Activated CD4-positive, alpha-beta memory T cell treated with anti-CD3 and anti-CD28 coated beads for 36 hours (primary cell): ENCODE measurements at regions not wholly inside any gene's neighbourhood (a gene's known extent, or its start where the extent isn't known, plus 50 kb on each side); places are given as distances from the start of the nearest gene placed in this dataset.
"Not testable (repeated sequence)": the region's sequence is repeated elsewhere in the genome, so short reads cannot be mapped to it uniquely, and the experiment has no call there.

Experiments used
- CTCF ChIA-PET: fragments of 350-600 bp; sonication (Branson Sonifier 250); formaldehyde crosslinking; loops from one replicate; lab custom pipeline; 2021; ENCODE audit warnings: antibody characterized with exemption, inconsistent platforms; lab: Charles Lee
- POLR2A ChIA-PET: fragments of 350-600 bp; sonication (Branson Sonifier 250); formaldehyde crosslinking; loops from one replicate; lab custom pipeline; 2021; ENCODE audit warnings: antibody characterized with exemption; lab: Charles Lee
- DNase-seq: peaks from one replicate; pipeline ENCODE4 v3.0.0-alpha.2; 2020
- H3K27ac Mint-ChIP-seq: one replicate; pipeline ENCODE4 v1.8.0; 2021; ENCODE audit warnings: mixed read lengths
- H3K27me3 Mint-ChIP-seq: one replicate; pipeline ENCODE4 v1.8.0; 2021; ENCODE audit warnings: mixed read lengths
- H3K36me3 Mint-ChIP-seq: one replicate; pipeline ENCODE4 v1.8.0; 2021; ENCODE audit warnings: mixed read lengths
- H3K4me1 Mint-ChIP-seq: one replicate; pipeline ENCODE4 v1.8.0; 2021; ENCODE audit warnings: low read depth, mixed read lengths
- H3K4me3 Mint-ChIP-seq: one replicate; pipeline ENCODE4 v1.8.0; 2021; ENCODE audit warnings: mild to moderate bottlenecking, mixed read lengths
- H3K9me3 Mint-ChIP-seq: one replicate; pipeline ENCODE4 v1.8.0; 2021; ENCODE audit warnings: mixed read lengths
- intact Hi-C: fragments of 100-400 bp; cut with micrococcal nuclease; formaldehyde crosslinking; loops from one replicate; pipeline ENCODE4 v1.15.1; 2023

DNA sequence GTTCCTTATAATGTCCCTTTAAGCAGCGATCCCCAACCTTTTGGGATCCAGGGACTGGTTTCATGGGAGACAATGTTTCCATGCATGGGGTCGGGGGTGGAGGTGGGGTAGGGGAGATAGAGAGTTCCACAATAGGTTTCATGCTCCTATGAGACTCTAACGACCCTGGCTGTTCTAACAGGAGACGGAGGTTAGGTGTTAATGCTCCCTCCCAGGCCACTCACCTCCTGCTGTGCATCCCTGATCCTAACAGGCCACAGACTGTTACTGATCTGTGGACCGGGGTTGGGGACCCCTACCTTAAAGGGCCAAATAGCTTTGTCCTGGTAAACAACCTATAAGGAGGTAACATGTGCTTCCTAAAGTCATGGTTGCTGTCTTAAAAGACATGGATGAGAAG is 602.5 kb upstream of the RGMB start:
- Mint-ChIP-seq H3K27ac (no peak overlapping the region), H3K27me3 (no peaks in the 10 kb centered on the region), H3K9me3 (no peaks in the 10 kb centered on the region), H3K4me1 (no peaks in the 10 kb centered on the region), H3K4me3 (no peak overlapping the region), H3K36me3 (no peaks in the 10 kb centered on the region)
- intact Hi-C loops: no loop called here
- POLR2A ChIA-PET: no interaction called here
- CTCF ChIA-PET: no interaction called here
- DNase-seq: no peak

DNA sequence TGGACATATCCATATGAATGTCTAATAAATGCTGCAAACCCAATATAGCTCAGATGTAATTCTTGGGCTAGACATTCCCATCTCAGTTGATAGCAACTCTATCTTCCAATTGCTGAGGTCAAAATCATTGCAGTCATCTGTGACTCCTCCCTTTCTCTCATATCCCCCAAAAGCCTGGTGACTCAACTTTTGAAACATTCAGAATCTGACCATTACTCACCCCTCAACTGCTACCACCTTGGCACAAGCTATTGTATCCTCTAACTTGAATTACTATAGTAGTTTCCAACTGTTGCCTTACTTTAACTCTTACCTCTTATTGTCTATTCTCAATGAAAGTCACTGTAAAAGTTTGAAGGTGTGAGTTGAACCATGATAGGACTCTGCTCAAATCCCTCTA is 600.1 kb upstream of the RGMB start:
- no peaks in the 10 kb centered on the region for H3K36me3 Mint-ChIP-seq
- POLR2A ChIA-PET: no interaction called here
- no peak overlapping the region for H3K27ac Mint-ChIP-seq
- DNase-seq: no peak
- H3K4me1 Mint-ChIP-seq: no peaks in the 10 kb centered on the region
- no peaks in the 10 kb centered on the region for H3K9me3 Mint-ChIP-seq
- no peak overlapping the region for H3K4me3 Mint-ChIP-seq
- intact Hi-C loops: no loop called here
- H3K27me3 Mint-ChIP-seq: peaks cover 5% of the 10 kb centered on the region
- CTCF ChIA-PET: no interaction called here

DNA sequence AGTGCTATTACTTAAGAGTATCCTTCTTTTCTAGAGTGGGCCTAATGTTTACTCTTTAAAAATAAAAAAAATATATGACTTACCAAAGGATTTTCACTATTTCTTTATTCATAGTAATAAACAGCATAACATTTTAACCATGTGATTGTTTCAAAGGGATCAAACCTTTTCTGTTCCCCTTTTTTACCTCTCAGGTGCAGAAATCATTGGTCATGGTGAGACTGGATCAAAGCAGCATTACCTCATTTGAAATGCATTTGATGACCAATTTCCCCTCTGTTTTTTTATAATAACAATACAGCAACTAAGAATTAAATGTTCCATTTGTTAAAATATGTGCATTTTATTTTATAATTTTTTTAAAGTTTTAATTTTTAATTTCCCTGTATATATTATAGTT is 598.0 kb upstream of the RGMB start:
- Mint-ChIP-seq H3K9me3 (no peaks in the 10 kb centered on the region), H3K4me3 (no peak overlapping the region), H3K27ac (no peak overlapping the region), H3K27me3 (peaks cover 6% of the 10 kb centered on the region), H3K4me1 (no peaks in the 10 kb centered on the region), H3K36me3 (no peaks in the 10 kb centered on the region)
- ChIA-PET POLR2A (no interaction called here), CTCF (no interaction called here)
- intact Hi-C loops: no loop called here
- DNase-seq: no peak

DNA sequence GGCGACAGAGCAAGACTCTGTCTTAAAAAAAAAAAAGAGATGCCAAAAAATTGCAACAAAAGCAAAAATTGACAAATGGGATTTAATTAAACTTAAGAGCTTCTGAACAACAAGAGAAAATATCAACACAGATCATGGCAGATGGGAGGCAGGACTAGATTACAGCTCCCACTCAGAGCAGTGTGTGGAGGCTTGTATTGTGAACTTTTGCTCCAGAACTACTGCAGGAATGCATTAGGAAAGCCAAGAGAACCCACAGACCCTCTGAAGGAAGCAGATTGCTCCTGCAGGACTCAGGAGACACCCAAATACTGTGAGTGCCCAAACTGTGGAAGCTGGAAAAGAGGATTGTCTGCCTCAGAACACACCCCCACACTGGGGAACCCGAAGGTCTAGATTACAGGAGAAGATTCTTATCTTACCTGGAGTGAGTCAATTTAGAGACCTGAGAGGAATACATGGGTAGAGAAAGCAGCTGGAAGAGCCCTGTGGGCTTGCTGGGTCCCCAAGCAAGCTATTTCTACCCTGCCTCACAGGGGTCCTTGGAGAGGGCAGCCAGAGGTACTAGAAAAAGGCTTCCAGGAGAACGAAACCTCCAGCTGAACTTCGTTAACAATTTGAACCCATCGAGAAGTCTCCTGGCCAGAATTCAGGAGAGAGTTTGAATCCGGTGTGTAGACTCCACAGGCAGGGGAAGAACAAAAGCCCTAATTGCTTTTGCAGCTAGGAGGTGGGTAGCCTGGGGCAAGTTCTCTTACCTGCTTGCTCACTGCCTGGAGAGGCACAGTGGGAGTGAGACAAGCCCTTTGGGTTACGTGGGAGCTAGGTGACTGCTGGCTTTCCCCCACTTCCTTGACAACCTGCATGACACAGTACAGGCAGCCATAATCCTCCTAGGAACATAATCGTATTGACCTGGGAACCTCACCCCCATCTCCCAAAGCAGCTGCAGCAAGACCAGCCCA is 593.4 kb upstream of the RGMB start:
- Mint-ChIP-seq H3K27ac (no peak overlapping the region), H3K36me3 (no peaks in the 10 kb centered on the region), H3K4me1 (no peaks in the 10 kb centered on the region), H3K4me3 (no peak overlapping the region), H3K9me3 (peaks cover 3% of the 10 kb centered on the region), H3K27me3 (peaks cover 6% of the 10 kb centered on the region)
- ChIA-PET POLR2A (no interaction called here), CTCF (no interaction called here)
- DNase-seq: no peak
- intact Hi-C loops: no loop called here

DNA sequence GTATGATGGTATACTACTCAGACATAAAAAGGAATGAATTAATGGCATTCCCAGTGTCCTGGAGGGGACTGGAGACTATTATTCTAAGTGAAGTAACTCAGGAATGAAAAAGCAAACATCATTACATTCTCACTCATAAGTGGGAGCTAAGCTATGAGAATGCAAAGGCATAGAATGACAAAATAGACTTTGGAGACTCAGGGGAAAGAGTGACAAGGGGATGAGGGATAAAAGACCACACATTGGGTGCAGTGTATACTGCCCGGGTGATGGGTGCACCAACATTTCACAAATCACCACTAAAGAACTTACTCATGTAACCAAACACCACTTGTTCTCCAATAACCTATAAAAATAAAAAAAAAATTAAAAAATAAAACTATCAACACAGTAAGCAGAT is 587.3 kb upstream of the RGMB start:
- no peaks in the 10 kb centered on the region for H3K27me3 Mint-ChIP-seq
- peaks cover 3% of the 10 kb centered on the region for H3K9me3 Mint-ChIP-seq
- H3K36me3 Mint-ChIP-seq: no peaks in the 10 kb centered on the region
- CTCF ChIA-PET: no interaction called here
- POLR2A ChIA-PET: no interaction called here
- no peak for DNase-seq
- H3K4me3 Mint-ChIP-seq: no peak overlapping the region
- intact Hi-C loops: no loop called here
- H3K27ac Mint-ChIP-seq: no peak overlapping the region
- no peaks in the 10 kb centered on the region for H3K4me1 Mint-ChIP-seq

DNA sequence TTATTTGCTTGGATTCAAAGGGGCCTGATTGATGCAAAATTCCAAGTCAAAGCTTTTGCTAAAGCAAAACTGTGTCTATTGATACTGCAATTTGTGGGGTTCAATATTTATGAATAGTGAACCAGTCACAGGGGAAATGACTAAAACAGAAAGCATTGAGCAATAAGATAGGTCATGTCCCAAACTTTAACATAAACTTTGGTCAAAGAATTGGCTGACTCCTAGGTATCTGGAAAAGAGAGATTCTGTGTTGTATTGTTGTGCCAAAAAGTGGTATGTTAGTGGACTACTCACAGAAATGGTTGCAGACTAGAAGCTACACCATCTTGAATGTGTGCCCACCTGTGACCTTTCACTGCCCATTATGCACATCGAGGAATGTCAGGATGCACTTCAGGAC is 585.5 kb upstream of the RGMB start:
- CTCF ChIA-PET: no interaction called here
- intact Hi-C loops: no loop called here
- H3K27ac Mint-ChIP-seq: no peak overlapping the region
- no peak overlapping the region for H3K4me3 Mint-ChIP-seq
- no peak for DNase-seq
- no peaks in the 10 kb centered on the region for H3K36me3 Mint-ChIP-seq
- H3K4me1 Mint-ChIP-seq: no peaks in the 10 kb centered on the region
- no peaks in the 10 kb centered on the region for H3K27me3 Mint-ChIP-seq
- POLR2A ChIA-PET: no interaction called here
- no peaks in the 10 kb centered on the region for H3K9me3 Mint-ChIP-seq

DNA sequence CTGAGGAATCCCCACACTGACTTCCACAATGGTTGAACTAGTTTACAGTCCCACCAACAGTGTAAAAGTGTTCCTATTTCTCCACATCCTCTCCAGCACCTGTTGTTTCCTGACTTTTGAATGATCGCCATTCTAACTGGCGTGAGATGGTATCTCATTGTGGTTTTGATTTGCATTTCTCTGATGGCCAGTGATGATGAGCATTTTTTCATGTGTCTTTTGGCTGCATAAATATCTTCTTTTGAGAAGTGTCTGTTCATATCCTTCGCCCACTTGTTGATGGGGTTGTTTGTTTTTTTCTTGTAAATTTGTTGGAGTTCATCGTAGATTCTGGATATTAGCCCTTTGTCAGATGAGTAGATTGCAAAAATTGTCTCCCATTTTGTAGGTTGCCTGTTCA is 583.1 kb upstream of the RGMB start:
- intact Hi-C loops, H3K9me3 Mint-ChIP-seq, POLR2A ChIA-PET: not testable (repeated sequence)

DNA sequence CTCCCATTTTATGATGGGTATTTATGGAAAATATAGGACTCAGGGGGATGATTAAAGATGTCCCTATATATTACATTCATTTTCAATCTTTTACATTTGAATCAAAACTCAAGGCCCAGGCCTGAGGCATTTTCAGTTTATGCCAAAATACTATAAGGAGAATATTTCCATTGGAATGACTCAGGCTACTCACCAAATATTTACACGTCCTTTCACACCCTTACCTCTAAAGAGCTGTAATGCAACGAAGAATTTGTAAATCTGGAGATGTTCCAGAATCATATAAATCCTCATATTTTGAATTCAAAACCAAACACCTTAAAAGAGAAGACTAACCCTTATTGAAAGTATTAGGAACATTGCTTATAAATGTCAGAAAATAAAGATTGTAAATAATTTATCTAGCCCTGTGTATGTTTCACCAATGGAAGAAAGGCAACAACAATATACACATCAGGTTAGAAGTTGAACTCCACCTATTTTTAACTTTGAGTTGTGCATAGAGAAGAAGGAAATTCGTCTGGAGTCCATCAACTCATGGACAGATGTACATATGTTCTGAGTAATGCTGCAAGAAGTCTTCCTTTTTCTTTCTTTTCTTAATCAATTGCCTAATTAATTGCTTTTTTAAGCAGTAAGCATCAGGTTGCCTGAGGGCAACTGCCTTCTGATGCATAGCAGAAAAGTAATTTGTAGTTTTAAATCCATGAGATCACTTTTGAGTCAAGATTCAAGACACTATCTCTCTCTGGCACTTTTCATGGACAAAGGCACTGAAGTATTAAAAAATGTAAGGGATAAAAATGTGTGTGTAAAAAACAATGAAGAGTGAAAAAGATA is 579.3 kb upstream of the RGMB start:
- Mint-ChIP-seq H3K4me1 (no peaks in the 10 kb centered on the region), H3K4me3 (no peak overlapping the region), H3K9me3 (no peaks in the 10 kb centered on the region), H3K36me3 (no peaks in the 10 kb centered on the region), H3K27ac (no peak overlapping the region), H3K27me3 (no peaks in the 10 kb centered on the region)
- ChIA-PET CTCF (no interaction called here), POLR2A (no interaction called here)
- intact Hi-C loops: no loop called here
- no peak for DNase-seq

More for the DNA sequence above, 583.1 kb upstream of the RGMB start:
- H3K4me3 Mint-ChIP-seq, H3K27ac Mint-ChIP-seq, CTCF ChIA-PET, H3K36me3 Mint-ChIP-seq, DNase-seq, H3K4me1 Mint-ChIP-seq, H3K27me3 Mint-ChIP-seq: not testable (repeated sequence)

DNA sequence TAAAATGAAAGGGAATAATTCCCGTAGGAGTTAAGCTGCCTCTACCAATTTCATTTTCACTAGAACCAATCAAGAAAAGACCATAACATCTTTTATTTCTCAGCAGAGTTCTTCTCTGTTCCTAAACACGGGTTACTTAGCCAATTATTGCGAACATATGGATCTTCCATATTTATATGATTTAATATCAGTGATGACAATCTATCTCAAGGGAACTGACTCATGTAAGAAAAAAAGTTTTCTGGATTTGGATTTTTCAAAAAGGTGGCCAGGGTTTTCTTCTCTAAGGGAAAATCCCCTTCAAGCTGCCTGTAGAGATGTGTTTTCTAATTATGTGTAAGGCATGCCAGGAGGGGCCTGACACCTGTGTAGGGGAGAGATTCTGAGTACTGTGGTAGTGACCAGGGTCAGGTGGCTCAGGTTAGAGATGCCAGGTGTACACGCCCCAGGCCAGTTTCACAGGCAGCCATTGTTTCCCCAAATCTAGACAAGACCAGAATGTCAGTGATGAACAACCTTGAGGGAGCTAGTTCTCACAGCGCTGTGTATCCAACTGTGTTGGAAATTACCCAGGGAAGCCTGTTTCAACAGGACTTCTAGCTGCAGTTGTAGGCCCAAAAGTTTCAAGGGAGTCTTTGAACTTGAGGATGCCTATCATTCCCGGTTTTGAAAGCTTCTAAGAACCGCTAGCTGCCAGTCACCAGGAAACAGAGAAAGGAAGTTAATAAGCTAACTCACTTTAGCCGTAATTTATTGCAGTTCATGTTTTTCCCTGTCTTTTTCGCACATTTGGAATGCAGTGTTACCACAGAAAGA is 572.5 kb upstream of the RGMB start:
- Mint-ChIP-seq H3K27ac (no peak overlapping the region), H3K27me3 (peaks cover 3% of the 10 kb centered on the region), H3K36me3 (no peaks in the 10 kb centered on the region), H3K4me3 (no peak overlapping the region), H3K4me1 (no peaks in the 10 kb centered on the region), H3K9me3 (no peaks in the 10 kb centered on the region)
- ChIA-PET CTCF (no interaction called here), POLR2A (no interaction called here)
- intact Hi-C loops: no loop called here
- DNase-seq: no peak

DNA sequence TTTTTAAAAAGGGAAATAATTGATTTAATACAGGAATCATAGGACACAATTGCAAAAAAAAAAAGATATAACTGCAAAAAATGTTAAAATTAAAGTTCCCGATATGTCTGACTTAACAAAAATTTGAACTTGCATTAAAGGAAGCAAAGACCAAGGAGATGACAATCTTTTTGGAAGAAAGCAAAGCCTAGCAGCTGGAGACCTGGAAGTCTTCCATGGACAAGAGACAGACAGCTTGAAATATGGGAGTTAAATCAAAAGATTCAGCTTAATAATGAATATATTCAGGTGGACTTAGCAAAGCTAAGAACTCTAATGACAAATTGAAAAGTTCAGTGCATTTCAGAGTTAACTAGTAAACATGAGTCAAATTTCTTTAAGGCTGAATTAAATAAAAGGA is 568.7 kb upstream of the RGMB start:
- no peaks in the 10 kb centered on the region for H3K9me3 Mint-ChIP-seq
- intact Hi-C loops: no loop called here
- no peak overlapping the region for H3K4me3 Mint-ChIP-seq
- ChIA-PET POLR2A (no interaction called here), CTCF (no interaction called here)
- H3K27me3 Mint-ChIP-seq: peaks cover 3% of the 10 kb centered on the region
- no peaks in the 10 kb centered on the region for H3K36me3 Mint-ChIP-seq
- no peaks in the 10 kb centered on the region for H3K4me1 Mint-ChIP-seq
- no peak overlapping the region for H3K27ac Mint-ChIP-seq
- no peak for DNase-seq

DNA sequence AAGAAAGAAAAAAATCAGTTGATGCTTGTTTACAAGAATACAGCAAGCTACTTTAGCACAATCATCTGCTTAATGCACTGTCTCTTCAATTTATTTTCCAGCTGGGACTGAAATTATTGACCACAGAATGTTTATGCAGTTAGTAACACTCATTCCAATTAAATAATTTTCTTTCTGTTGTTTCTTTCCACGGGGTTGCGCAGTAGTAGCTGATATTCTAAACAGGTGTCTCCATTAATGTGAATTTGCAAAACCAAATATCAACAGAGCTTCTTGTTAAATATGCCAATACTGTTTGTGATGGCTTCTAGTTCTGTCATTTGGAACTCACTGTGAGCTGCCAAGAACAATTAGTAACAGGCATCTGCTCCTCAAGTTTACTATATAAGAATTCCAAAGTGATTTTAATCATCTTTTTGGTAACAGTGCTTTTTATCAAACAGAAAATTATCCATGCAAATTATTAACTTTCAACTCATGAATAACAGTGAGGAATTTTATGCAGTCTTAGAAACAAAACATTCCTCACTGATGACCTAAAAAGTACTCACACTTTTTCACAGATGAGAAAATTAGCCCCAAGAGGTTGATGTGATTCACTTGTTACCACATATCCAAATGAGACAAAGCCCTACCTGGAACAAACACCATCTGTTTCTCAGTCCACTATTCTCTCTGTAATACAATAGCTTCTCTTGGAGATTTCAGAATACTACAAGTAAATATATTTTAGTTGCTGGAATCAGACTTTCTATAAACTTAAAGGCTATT is 567.6 kb upstream of the RGMB start:
- ChIA-PET CTCF (interaction anchor here (0.6 kb wide), 1 partner anchor 203 kb away, joined by 5 read pairs; no protein-coding TSS in a partner anchor), POLR2A (no interaction called here)
- no peaks in the 10 kb centered on the region for H3K4me1 Mint-ChIP-seq
- H3K27ac Mint-ChIP-seq: no peak overlapping the region
- DNase-seq: no peak
- H3K36me3 Mint-ChIP-seq: no peaks in the 10 kb centered on the region
- peaks cover 3% of the 10 kb centered on the region for H3K27me3 Mint-ChIP-seq
- H3K9me3 Mint-ChIP-seq: no peaks in the 10 kb centered on the region
- intact Hi-C loops: no loop called here
- no peak overlapping the region for H3K4me3 Mint-ChIP-seq
